ENCODE measurements at regions not wholly inside any gene's neighbourhood (a gene's known extent, or its start where the extent isn't known, plus 50 kb on each side); places are given as distances from the start of the nearest gene placed in this dataset.

GRCh38 chr12:98144953-98145352 is 370.4 kb upstream of the TMPO start:
- Histone ChIP-seq H3K27me3 (ENCODE audit: control insufficient read depth in 3 of 3, insufficient read depth in 3 of 3, low read length in 2 of 3) (no peaks in the 10 kb centered on the region), H3K27ac (ENCODE audit: low read depth in 1 of 2, low read length in 1 of 2) (no peak overlapping the region), H3K4me1 (ENCODE audit: control insufficient read depth in 5 of 5, insufficient read depth in 5 of 5, low read length in 5 of 5) (no peaks in the 10 kb centered on the region), H3K9me3 (ENCODE audit: control insufficient read depth in 4 of 4, insufficient read depth in 3 of 4, low read length in 3 of 4) (no peaks in the 10 kb centered on the region), H3K36me3 (ENCODE audit: control insufficient read depth in 4 of 4, insufficient read depth in 4 of 4, low read length in 4 of 4) (no peaks in the 10 kb centered on the region), H3K9ac (ENCODE audit: insufficient read depth in 1 of 2, low read length in 2 of 2) (no peak overlapping the region), H3K4me3 (no peak overlapping the region)
- no peak for DNase-seq
- ATAC-seq (ENCODE audit: insufficient read depth, low FRiP score), result no peak
- TF ChIP-seq CTCF (IDR thresholded peaks at IDR 0.05; ENCODE audit: control extremely low read depth, extremely low read depth), result no peak

GRCh38 chr12:98146043-98146442 is 369.3 kb upstream of the TMPO start:
- no peaks in the 10 kb centered on the region for H3K4me1 ChIP-seq (ENCODE audit: control insufficient read depth in 5 of 5, insufficient read depth in 5 of 5, low read length in 5 of 5)
- no peaks in the 10 kb centered on the region for H3K27me3 ChIP-seq (ENCODE audit: control insufficient read depth in 3 of 3, insufficient read depth in 3 of 3, low read length in 2 of 3)
- 76 to 85% methylated on average over 2 of the region's 2 CpGs for WGBS, 2 donors
- TF ChIP-seq CTCF (IDR thresholded peaks at IDR 0.05; ENCODE audit: control extremely low read depth, extremely low read depth), result no peak
- no peaks in the 10 kb centered on the region for H3K9me3 ChIP-seq (ENCODE audit: control insufficient read depth in 4 of 4, insufficient read depth in 3 of 4, low read length in 3 of 4)
- ATAC-seq (ENCODE audit: insufficient read depth, low FRiP score) (no peak), DNase-seq (peak in 1 of 3 donors; percentile 8)
- no peaks in the 10 kb centered on the region for H3K36me3 ChIP-seq (ENCODE audit: control insufficient read depth in 4 of 4, insufficient read depth in 4 of 4, low read length in 4 of 4)
- no peak overlapping the region for H3K27ac ChIP-seq (ENCODE audit: low read depth in 1 of 2, low read length in 1 of 2)
- H3K9ac ChIP-seq (ENCODE audit: insufficient read depth in 1 of 2, low read length in 2 of 2), result no peak overlapping the region
- H3K4me3 ChIP-seq, result no peak overlapping the region

GRCh38 chr12:98146487-98146886 is 368.9 kb upstream of the TMPO start:
- WGBS, 2 donors, result 66 to 75% methylated on average over 4 of the region's 4 CpGs
- Histone ChIP-seq H3K9me3 (ENCODE audit: control insufficient read depth in 4 of 4, insufficient read depth in 3 of 4, low read length in 3 of 4) (no peaks in the 10 kb centered on the region), H3K4me1 (ENCODE audit: control insufficient read depth in 5 of 5, insufficient read depth in 5 of 5, low read length in 5 of 5) (peaks cover 0 to 3% (median 0%) of the 10 kb centered on the region in 5 donors), H3K9ac (ENCODE audit: insufficient read depth in 1 of 2, low read length in 2 of 2) (no peak overlapping the region), H3K4me3 (no peak overlapping the region), H3K36me3 (ENCODE audit: control insufficient read depth in 4 of 4, insufficient read depth in 4 of 4, low read length in 4 of 4) (no peaks in the 10 kb centered on the region), H3K27ac (ENCODE audit: low read depth in 1 of 2, low read length in 1 of 2) (no peak overlapping the region), H3K27me3 (ENCODE audit: control insufficient read depth in 3 of 3, insufficient read depth in 3 of 3, low read length in 2 of 3) (no peaks in the 10 kb centered on the region)
- ATAC-seq (ENCODE audit: insufficient read depth, low FRiP score) (no peak), DNase-seq (no peak)
- no peak for TF ChIP-seq CTCF (IDR thresholded peaks at IDR 0.05; ENCODE audit: control extremely low read depth, extremely low read depth)

- peaks cover 0 to 4% (median 0%) of the 10 kb centered on the region in 5 donors for H3K4me1 ChIP-seq (ENCODE audit: control insufficient read depth in 5 of 5, insufficient read depth in 5 of 5, low read length in 5 of 5)
- TF ChIP-seq CTCF (IDR thresholded peaks at IDR 0.05; ENCODE audit: control extremely low read depth, extremely low read depth), result no peak
- ATAC-seq (ENCODE audit: insufficient read depth, low FRiP score), result no peak
- DNase-seq, result no peak
- H3K27ac ChIP-seq (ENCODE audit: low read depth in 1 of 2, low read length in 1 of 2), result no peak overlapping the region
- no peak overlapping the region for H3K9ac ChIP-seq (ENCODE audit: insufficient read depth in 1 of 2, low read length in 2 of 2)
- peaks cover 0 to 2% (median 0%) of the 10 kb centered on the region in 4 donors for H3K9me3 ChIP-seq (ENCODE audit: control insufficient read depth in 4 of 4, insufficient read depth in 3 of 4, low read length in 3 of 4)
- no peaks in the 10 kb centered on the region for H3K27me3 ChIP-seq (ENCODE audit: control insufficient read depth in 3 of 3, insufficient read depth in 3 of 3, low read length in 2 of 3)
- H3K36me3 ChIP-seq (ENCODE audit: control insufficient read depth in 4 of 4, insufficient read depth in 4 of 4, low read length in 4 of 4), result no peaks in the 10 kb centered on the region
- H3K4me3 ChIP-seq, result no peak overlapping the region
These were observed 366.1 kb upstream of the TMPO start for GRCh38 chr12:98149270-98149669.
